ENCODE measurements at regions not wholly inside any gene's neighbourhood (a gene's known extent, or its start where the extent isn't known, plus 50 kb on each side); places are given as distances from the start of the nearest gene placed in this dataset.

- Mint-ChIP-seq H3K4me3 (no peak overlapping the region), H3K9me3 (peaks cover 0 to 13% (median 8%) of the 10 kb centered on the region in 7 donors), H3K36me3 (no peaks in the 10 kb centered on the region), H3K4me1 (no peaks in the 10 kb centered on the region), H3K27me3 (no peaks in the 10 kb centered on the region), H3K27ac (no peak overlapping the region)
- Histone ChIP-seq H3K27me3 (ENCODE audit: control insufficient read depth, insufficient read depth, low read length) (no peaks in the 10 kb centered on the region), H3K27ac (ENCODE audit: insufficient read depth, low read length, poor library complexity, severe bottlenecking) (no peak overlapping the region), H3K4me3 (ENCODE audit: low read depth, low read length) (no peak overlapping the region), H3K4me1 (ENCODE audit: control insufficient read depth, insufficient read depth, low read length, poor library complexity, severe bottlenecking) (no peaks in the 10 kb centered on the region), H3K36me3 (ENCODE audit: control insufficient read depth, insufficient read depth, low read length) (no peaks in the 10 kb centered on the region), H3K9me3 (ENCODE audit: control insufficient read depth in 2 of 2, low read length in 2 of 2) (no peaks in the 10 kb centered on the region)
- ATAC-seq (ENCODE audit: low read depth in 2 of 2) (no peak), DNase-seq (no peak)
Observed at GRCh38 chr1:81375884-81376548, 424.7 kb upstream of the ADGRL2 start.

- Mint-ChIP-seq H3K27me3 (no peaks in the 10 kb centered on the region), H3K9me3 (peaks cover 0 to 9% (median 4%) of the 10 kb centered on the region in 7 donors), H3K36me3 (no peaks in the 10 kb centered on the region), H3K4me3 (no peak overlapping the region), H3K4me1 (no peaks in the 10 kb centered on the region), H3K27ac (no peak overlapping the region)
- Histone ChIP-seq H3K27me3 (ENCODE audit: control insufficient read depth, insufficient read depth, low read length) (no peaks in the 10 kb centered on the region), H3K4me1 (ENCODE audit: control insufficient read depth, insufficient read depth, low read length, poor library complexity, severe bottlenecking) (no peaks in the 10 kb centered on the region), H3K4me3 (ENCODE audit: low read depth, low read length) (no peak overlapping the region), H3K36me3 (ENCODE audit: control insufficient read depth, insufficient read depth, low read length) (no peaks in the 10 kb centered on the region), H3K9me3 (ENCODE audit: control insufficient read depth in 2 of 2, low read length in 2 of 2) (no peaks in the 10 kb centered on the region), H3K27ac (ENCODE audit: insufficient read depth, low read length, poor library complexity, severe bottlenecking) (no peak overlapping the region)
- ATAC-seq (ENCODE audit: low read depth in 2 of 2) (no peak), DNase-seq (no peak)
Observed at GRCh38 chr1:81374481-81374880, 426.3 kb upstream of the ADGRL2 start.

- H3K36me3 Mint-ChIP-seq: no peaks in the 10 kb centered on the region
Observed at GRCh38 chr1:81371864-81372263, 428.9 kb upstream of the ADGRL2 start.

GRCh38 chr1:81369833-81370232, 430.9 kb upstream of the ADGRL2 start:
- Histone ChIP-seq H3K9me3 (ENCODE audit: control insufficient read depth in 2 of 2, low read length in 2 of 2) (no peaks in the 10 kb centered on the region), H3K4me1 (ENCODE audit: control insufficient read depth, insufficient read depth, low read length, poor library complexity, severe bottlenecking) (no peaks in the 10 kb centered on the region), H3K4me3 (ENCODE audit: low read depth, low read length) (no peak overlapping the region), H3K27me3 (ENCODE audit: control insufficient read depth, insufficient read depth, low read length) (no peaks in the 10 kb centered on the region), H3K36me3 (ENCODE audit: control insufficient read depth, insufficient read depth, low read length) (no peaks in the 10 kb centered on the region), H3K27ac (ENCODE audit: insufficient read depth, low read length, poor library complexity, severe bottlenecking) (no peak overlapping the region)
- DNase-seq (no peak), ATAC-seq (ENCODE audit: low read depth in 2 of 2) (no peak)
- H3K4me3 Mint-ChIP-seq: no peak overlapping the region
- no peak overlapping the region for H3K27ac Mint-ChIP-seq
- H3K27me3 Mint-ChIP-seq: no peaks in the 10 kb centered on the region
- no peaks in the 10 kb centered on the region for H3K36me3 Mint-ChIP-seq
- peaks cover 4 to 21% (median 9%) of the 10 kb centered on the region in 7 donors for H3K9me3 Mint-ChIP-seq
- H3K4me1 Mint-ChIP-seq: no peaks in the 10 kb centered on the region

More at GRCh38 chr1:81371864-81372263, 428.9 kb upstream of the ADGRL2 start:
- H3K9me3 Mint-ChIP-seq: peaks cover 2 to 13% (median 9%) of the 10 kb centered on the region in 7 donors
- H3K27ac Mint-ChIP-seq: no peak overlapping the region
- Histone ChIP-seq H3K9me3 (ENCODE audit: control insufficient read depth in 2 of 2, low read length in 2 of 2) (no peaks in the 10 kb centered on the region), H3K27ac (ENCODE audit: insufficient read depth, low read length, poor library complexity, severe bottlenecking) (no peak overlapping the region), H3K36me3 (ENCODE audit: control insufficient read depth, insufficient read depth, low read length) (no peaks in the 10 kb centered on the region), H3K4me3 (ENCODE audit: low read depth, low read length) (no peak overlapping the region), H3K4me1 (ENCODE audit: control insufficient read depth, insufficient read depth, low read length, poor library complexity, severe bottlenecking) (no peaks in the 10 kb centered on the region), H3K27me3 (ENCODE audit: control insufficient read depth, insufficient read depth, low read length) (no peaks in the 10 kb centered on the region)
- no peak for ATAC-seq (ENCODE audit: low read depth in 2 of 2)
- DNase-seq: no peak
- H3K4me3 Mint-ChIP-seq: no peak overlapping the region
- H3K27me3 Mint-ChIP-seq: no peaks in the 10 kb centered on the region
- H3K4me1 Mint-ChIP-seq: no peaks in the 10 kb centered on the region

- Mint-ChIP-seq H3K27ac (no peak overlapping the region), H3K9me3 (peaks cover 2 to 20% (median 8%) of the 10 kb centered on the region in 7 donors), H3K36me3 (no peaks in the 10 kb centered on the region), H3K4me3 (no peak overlapping the region), H3K4me1 (no peaks in the 10 kb centered on the region), H3K27me3 (no peaks in the 10 kb centered on the region)
- ATAC-seq (ENCODE audit: low read depth in 2 of 2) (no peak), DNase-seq (no peak)
- H3K4me3 ChIP-seq (ENCODE audit: low read depth, low read length): no peak overlapping the region
- H3K36me3 ChIP-seq (ENCODE audit: control insufficient read depth, insufficient read depth, low read length): no peaks in the 10 kb centered on the region
- no peak overlapping the region for H3K27ac ChIP-seq (ENCODE audit: insufficient read depth, low read length, poor library complexity, severe bottlenecking)
- H3K9me3 ChIP-seq (ENCODE audit: control insufficient read depth in 2 of 2, low read length in 2 of 2): peaks cover 0 to 2% of the 10 kb centered on the region in 2 experiments
- H3K4me1 ChIP-seq (ENCODE audit: control insufficient read depth, insufficient read depth, low read length, poor library complexity, severe bottlenecking): no peaks in the 10 kb centered on the region
- H3K27me3 ChIP-seq (ENCODE audit: control insufficient read depth, insufficient read depth, low read length): no peaks in the 10 kb centered on the region
Observed at GRCh38 chr1:81366173-81366572, 434.6 kb upstream of the ADGRL2 start.

- no peak overlapping the region for H3K27ac Mint-ChIP-seq
- H3K27ac ChIP-seq (ENCODE audit: insufficient read depth, low read length, poor library complexity, severe bottlenecking): no peak overlapping the region
- DNase-seq (no peak), ATAC-seq (ENCODE audit: low read depth in 2 of 2) (no peak)
- peaks cover 2 to 25% (median 10%) of the 10 kb centered on the region in 7 donors for H3K9me3 Mint-ChIP-seq
- H3K4me3 ChIP-seq (ENCODE audit: low read depth, low read length): no peak overlapping the region
- peaks cover 0 to 2% of the 10 kb centered on the region in 2 experiments for H3K9me3 ChIP-seq (ENCODE audit: control insufficient read depth in 2 of 2, low read length in 2 of 2)
- H3K36me3 ChIP-seq (ENCODE audit: control insufficient read depth, insufficient read depth, low read length): no peaks in the 10 kb centered on the region
- H3K4me3 Mint-ChIP-seq: no peak overlapping the region
- no peaks in the 10 kb centered on the region for H3K4me1 Mint-ChIP-seq
- no peaks in the 10 kb centered on the region for H3K36me3 Mint-ChIP-seq
- no peaks in the 10 kb centered on the region for H3K27me3 ChIP-seq (ENCODE audit: control insufficient read depth, insufficient read depth, low read length)
- H3K4me1 ChIP-seq (ENCODE audit: control insufficient read depth, insufficient read depth, low read length, poor library complexity, severe bottlenecking): no peaks in the 10 kb centered on the region
- H3K27me3 Mint-ChIP-seq: no peaks in the 10 kb centered on the region
Observed at GRCh38 chr1:81364088-81364487, 436.6 kb upstream of the ADGRL2 start.

- Histone ChIP-seq H3K4me1 (ENCODE audit: control insufficient read depth, insufficient read depth, low read length, poor library complexity, severe bottlenecking) (no peaks in the 10 kb centered on the region), H3K9me3 (ENCODE audit: control insufficient read depth in 2 of 2, low read length in 2 of 2) (no peaks in the 10 kb centered on the region), H3K4me3 (ENCODE audit: low read depth, low read length) (no peak overlapping the region), H3K36me3 (ENCODE audit: control insufficient read depth, insufficient read depth, low read length) (no peaks in the 10 kb centered on the region), H3K27me3 (ENCODE audit: control insufficient read depth, insufficient read depth, low read length) (no peaks in the 10 kb centered on the region), H3K27ac (ENCODE audit: insufficient read depth, low read length, poor library complexity, severe bottlenecking) (no peak overlapping the region)
- no peak overlapping the region for H3K27ac Mint-ChIP-seq
- no peaks in the 10 kb centered on the region for H3K4me1 Mint-ChIP-seq
- no peaks in the 10 kb centered on the region for H3K36me3 Mint-ChIP-seq
- H3K4me3 Mint-ChIP-seq: no peak overlapping the region
- no peak for ATAC-seq (ENCODE audit: low read depth in 2 of 2)
- H3K9me3 Mint-ChIP-seq: peaks cover 4 to 26% (median 9%) of the 10 kb centered on the region in 7 donors
- no peaks in the 10 kb centered on the region for H3K27me3 Mint-ChIP-seq
- no peak for DNase-seq
Observed at GRCh38 chr1:81358151-81358550, 442.6 kb upstream of the ADGRL2 start.

- H3K9me3 ChIP-seq (ENCODE audit: control insufficient read depth in 2 of 2, low read length in 2 of 2): no peaks in the 10 kb centered on the region
- H3K27me3 ChIP-seq (ENCODE audit: control insufficient read depth, insufficient read depth, low read length): no peaks in the 10 kb centered on the region
- Mint-ChIP-seq H3K27me3 (no peaks in the 10 kb centered on the region), H3K9me3 (peaks cover 2 to 23% (median 8%) of the 10 kb centered on the region in 7 donors), H3K36me3 (no peaks in the 10 kb centered on the region), H3K4me1 (no peaks in the 10 kb centered on the region), H3K4me3 (no peak overlapping the region), H3K27ac (no peak overlapping the region)
- ATAC-seq (ENCODE audit: low read depth in 2 of 2) (no peak), DNase-seq (no peak)
- no peaks in the 10 kb centered on the region for H3K36me3 ChIP-seq (ENCODE audit: control insufficient read depth, insufficient read depth, low read length)
- H3K27ac ChIP-seq (ENCODE audit: insufficient read depth, low read length, poor library complexity, severe bottlenecking): no peak overlapping the region
- no peaks in the 10 kb centered on the region for H3K4me1 ChIP-seq (ENCODE audit: control insufficient read depth, insufficient read depth, low read length, poor library complexity, severe bottlenecking)
- H3K4me3 ChIP-seq (ENCODE audit: low read depth, low read length): no peak overlapping the region
Observed at GRCh38 chr1:81351864-81352263, 448.9 kb upstream of the ADGRL2 start.
